Panc1 (cell line): ENCODE measurements at regions not wholly inside any gene's neighbourhood (a gene's known extent, or its start where the extent isn't known, plus 50 kb on each side); places are given as distances from the start of the nearest gene placed in this dataset.

Experiments used
- ATAC-seq: fragments of 200-7000 bp; cut with Tn5 transposase; 2 replicates; pipeline ENCODE4 v1.9.1; 2020; ENCODE audit warnings: mild to moderate bottlenecking, moderate library complexity
- BruUV-seq: library from RNA; stranded (reverse); fragments of 400-500 nt; replicated peaks from 2 replicates; lab custom pipeline; 2021; lab: Mats Ljungman, UMichigan
- CTCF ChIA-PET: fragments of 300-600 bp; sonication (Branson Sonifier 250); formaldehyde crosslinking; loops from one replicate; lab custom pipeline; 2022; ENCODE audit warnings: antibody characterized with exemption; lab: Charles Lee
- POLR2A ChIA-PET: fragments of 300-600 bp; sonication (Branson Sonifier 250); formaldehyde crosslinking; loops from one replicate; lab custom pipeline; 2022; ENCODE audit warnings: antibody characterized with exemption; lab: Charles Lee
- DNase-seq: peaks from one replicate; pipeline ENCODE4 v3.0.0-alpha.2; 2010; ENCODE audit warnings: low read depth, low spot score
- H3K27ac ChIP-seq: 2 replicates; pipeline ENCODE4 v1.5.1; 2011; ENCODE audit warnings: mild to moderate bottlenecking, low read length, inconsistent platforms
- H3K27me3 ChIP-seq: fragments of 200-500 bp; sonication (Bioruptor generic); 2 replicates; pipeline ENCODE4 v1.6.0; 2014; ENCODE audit warnings: low read length, inconsistent platforms; ENCODE audit not compliant: control insufficient read depth, insufficient read depth
- H3K36me3 ChIP-seq: fragments of 200-500 bp; sonication (Bioruptor generic); 2 replicates; pipeline ENCODE4 v1.5.1; 2014; ENCODE audit warnings: inconsistent platforms, mild to moderate bottlenecking, low read length, moderate library complexity; ENCODE audit not compliant: control insufficient read depth, insufficient read depth
- H3K4me1 ChIP-seq: 2 replicates; pipeline ENCODE4 v1.5.1; 2011; ENCODE audit warnings: inconsistent platforms, mild to moderate bottlenecking, low read length, moderate library complexity; ENCODE audit not compliant: control insufficient read depth, insufficient read depth
- H3K4me3 ChIP-seq, 2 experiments: 2 replicates each; pipeline ENCODE4 v1.5.1; 2011 to 2012; ENCODE audit warnings: low read depth in 2 of 2, low read length in 2 of 2, mild to moderate bottlenecking in 2 of 2, inconsistent platforms in 1 of 2, moderate library complexity in 1 of 2
- H3K9me3 ChIP-seq: fragments of 200-500 bp; sonication (Bioruptor generic); 2 replicates; pipeline ENCODE4 v1.5.1; 2014; ENCODE audit warnings: low read depth, mild to moderate bottlenecking, inconsistent platforms, low read length, moderate library complexity; ENCODE audit not compliant: control insufficient read depth, insufficient read depth
- CTCF ChIP-seq: fragments of 450-650 bp; IDR thresholded peaks from 2 replicates; pipeline ENCODE4 v1.5.1; 2017; ENCODE audit warnings: mild to moderate bottlenecking
- POLR2AphosphoS5 ChIP-seq: IDR thresholded peaks from 2 replicates; pipeline ENCODE4 v1.6.1; 2012; ENCODE audit warnings: mild to moderate bottlenecking, low read depth, low read length, moderate library complexity
- REST ChIP-seq, 2 experiments: IDR thresholded peaks; 2 replicates each; pipeline ENCODE4 v1.6.1; 2011 to 2012; ENCODE audit warnings: low read depth in 2 of 2, control low read depth in 1 of 2, low read length in 1 of 2, mild to moderate bottlenecking in 1 of 2, moderate library complexity in 1 of 2; ENCODE audit not compliant: insufficient read depth in 1 of 2
- SIN3A ChIP-seq: IDR thresholded peaks from 2 replicates; pipeline ENCODE4 v1.6.1; 2012; ENCODE audit warnings: low read depth, mild to moderate bottlenecking, low read length, moderate library complexity, borderline replicate concordance; ENCODE audit not compliant: insufficient read depth
- TCF7L2 ChIP-seq: IDR thresholded peaks from 2 replicates; pipeline ENCODE4 v1.6.1; 2011; ENCODE audit warnings: mild to moderate bottlenecking, low read depth, low read length, inconsistent platforms
- in situ Hi-C: cut with HindIII; loops from 2 replicates; pipeline ENCODE4 v1.10.0; 2016; ENCODE audit warnings: low sequenced_read_pairs, low pct_unique_long_range_greater_than_20kb
- intact Hi-C: fragments of 100-400 bp; cut with micrococcal nuclease; formaldehyde crosslinking; loops from one replicate; pipeline ENCODE4 v1.10.0; 2022; ENCODE audit not compliant: unreplicated experiment

GRCh38 chr20:23190557-23190956, 104.4 kb upstream of the CD93 start:
- H3K27ac ChIP-seq: no peak overlapping the region
- no peaks in the 10 kb centered on the region for H3K36me3 ChIP-seq
- ATAC-seq: no peak
- intact Hi-C loops (no loop called here), in situ Hi-C loops (no loop called here)
- H3K4me3 ChIP-seq: no peak overlapping the region
- TF ChIP-seq SIN3A (no peak), CTCF (no peak), TCF7L2 (no peak)
- no peak for DNase-seq
- no peaks in the 10 kb centered on the region for H3K27me3 ChIP-seq
- POLR2A ChIA-PET: no interaction called here
- BruUV-seq: no TSS peak
- CTCF ChIA-PET: no interaction called here
- H3K4me1 ChIP-seq: no peaks in the 10 kb centered on the region
- H3K9me3 ChIP-seq: no peaks in the 10 kb centered on the region

DNA sequence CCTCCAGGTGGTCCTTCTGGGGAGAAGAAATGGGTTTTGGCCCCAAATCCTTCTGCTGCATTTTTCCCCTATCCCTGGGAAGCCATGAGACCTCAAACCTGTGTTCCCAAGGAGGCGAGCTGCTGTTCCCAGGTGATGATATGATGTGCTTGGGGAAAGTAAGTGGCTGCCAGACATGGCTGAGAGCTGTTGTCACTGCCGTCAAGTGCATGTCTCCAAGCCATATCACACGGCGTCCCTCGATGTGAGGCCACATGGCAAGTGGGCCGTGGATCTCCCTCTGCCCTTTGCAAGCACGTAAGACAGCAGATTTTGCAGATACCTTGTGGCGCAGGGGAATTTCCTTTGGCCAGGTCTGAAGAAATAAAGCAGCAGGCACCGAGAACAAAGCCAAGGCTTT, 103.7 kb upstream of the CD93 start:
- POLR2A ChIA-PET: no interaction called here
- no peak for DNase-seq
- intact Hi-C loops: no loop called here
- no peak overlapping the region for H3K27ac ChIP-seq
- BruUV-seq: no TSS peak
- in situ Hi-C loops: no loop called here
- H3K36me3 ChIP-seq: no peaks in the 10 kb centered on the region
- no peaks in the 10 kb centered on the region for H3K27me3 ChIP-seq
- no peaks in the 10 kb centered on the region for H3K4me1 ChIP-seq
- TF ChIP-seq CTCF (no peak), SIN3A (no peak), POLR2AphosphoS5 (no peak), REST (IDR thresholded peaks at IDR 0.05; ENCODE audit: insufficient read depth in 1 of 2, low read depth in 2 of 2, low read length in 1 of 2) (no peak), TCF7L2 (no peak)
- CTCF ChIA-PET: no interaction called here
- no peaks in the 10 kb centered on the region for H3K9me3 ChIP-seq
- no peak overlapping the region for H3K4me3 ChIP-seq
- ATAC-seq: no peak
